Neural cell (in vitro differentiated cells): ENCODE measurements at regions not wholly inside any gene's neighbourhood (a gene's known extent, or its start where the extent isn't known, plus 50 kb on each side); places are given as distances from the start of the nearest gene placed in this dataset.

Experiments
- H2AFZ ChIP-seq: fragments of 200-600, 300-800 bp; sonication (generic), shearing (Covaris generic); 2 replicates; pipeline ENCODE4 v1.6.0; 2014; ENCODE audit warnings: low read depth, mild to moderate bottlenecking, antibody characterized with exemption, low read length, moderate library complexity
- H3F3A ChIP-seq: fragments of 200-600 bp; shearing (Covaris generic); 2 replicates; pipeline ENCODE4 v1.6.1; 2016; ENCODE audit warnings: mild to moderate bottlenecking, moderate library complexity, mixed read lengths, antibody characterized with exemption, low read length; ENCODE audit not compliant: insufficient read depth, poor library complexity, severe bottlenecking
- H3K27ac ChIP-seq: fragments of 200-600, 300-800 bp; sonication (generic), shearing (Covaris generic); 2 replicates; pipeline ENCODE4 v1.5.1; 2014; ENCODE audit warnings: mild to moderate bottlenecking, low read length, moderate library complexity
- H3K27me3 ChIP-seq: fragments of 300-800, 200-600 bp; sonication (generic), shearing (Covaris generic); 2 replicates; pipeline ENCODE4 v1.6.0; 2014; ENCODE audit warnings: mild to moderate bottlenecking, low read depth, low read length, moderate library complexity; ENCODE audit not compliant: insufficient read depth
- H3K36me3 ChIP-seq: fragments of 300-800, 200-600 bp; sonication (generic), shearing (Covaris generic); 2 replicates; pipeline ENCODE4 v1.5.1; 2014; ENCODE audit warnings: mild to moderate bottlenecking, antibody characterized with exemption, low read length, moderate library complexity; ENCODE audit not compliant: insufficient read depth
- H3K4me2 ChIP-seq: fragments of 300-800, 200-600 bp; sonication (generic), shearing (Covaris generic); 2 replicates; pipeline ENCODE4 v1.6.0; 2014; ENCODE audit warnings: mild to moderate bottlenecking, low read length
- H3K4me3 ChIP-seq: fragments of 300-800, 200-600 bp; sonication (generic), shearing (Covaris generic); 2 replicates; pipeline ENCODE4 v1.5.1; 2014; ENCODE audit warnings: mild to moderate bottlenecking, low read length, moderate library complexity
- H3K79me2 ChIP-seq: fragments of 200-600 bp; shearing (Covaris generic); replicated peaks from 2 replicates; pipeline ENCODE4 v1.6.0; 2014; ENCODE audit warnings: mild to moderate bottlenecking, low read length, moderate library complexity; ENCODE audit not compliant: insufficient read depth
- H3K9ac ChIP-seq: fragments of 300-800, 200-600 bp; sonication (generic), shearing (Covaris generic); 2 replicates; pipeline ENCODE4 v1.6.1; 2016; ENCODE audit warnings: mild to moderate bottlenecking, low read length, mixed read lengths
- H3K9me2 ChIP-seq: fragments of 200-600 bp; shearing (Covaris generic); 2 replicates; pipeline ENCODE4 v1.6.1; 2016; ENCODE audit warnings: mild to moderate bottlenecking, low read length, mixed read lengths; ENCODE audit not compliant: insufficient read depth
- H3K9me3 ChIP-seq: fragments of 200-600, 300-800 bp; sonication (generic), shearing (Covaris generic); 2 replicates; pipeline ENCODE4 v1.6.1; 2016; ENCODE audit warnings: mild to moderate bottlenecking, mixed run types, low read length, moderate library complexity, mixed read lengths
- H4K20me1 ChIP-seq: fragments of 200-600 bp; shearing (Covaris generic); 2 replicates; pipeline ENCODE4 v1.6.1; 2016; ENCODE audit warnings: mild to moderate bottlenecking, mixed run types; ENCODE audit not compliant: insufficient read depth
- CTCF ChIP-seq: fragments of 450-650 bp; IDR thresholded peaks from 2 replicates; pipeline ENCODE4 v1.5.1; 2014; ENCODE audit warnings: antibody characterized with exemption, mild to moderate bottlenecking, moderate library complexity; ENCODE audit not compliant: poor library complexity, severe bottlenecking
- EP300 ChIP-seq: fragments of 450-650 bp; conservative IDR thresholded peaks from 2 replicates; pipeline ENCODE4 v1.6.1; 2014; ENCODE audit warnings: antibody characterized with exemption, mild to moderate bottlenecking, moderate library complexity; ENCODE audit not compliant: poor library complexity, severe bottlenecking
- EZH2 ChIP-seq: fragments of 200-600, 300-800 bp; shearing (Covaris generic), sonication (generic); IDR thresholded peaks from 2 replicates; pipeline ENCODE4 v1.6.1; 2014; ENCODE audit warnings: antibody characterized with exemption, low read length, borderline replicate concordance, mild to moderate bottlenecking; ENCODE audit not compliant: insufficient read depth, poor library complexity, severe bottlenecking
- MXI1 ChIP-seq: fragments of 450-650 bp; conservative IDR thresholded peaks from 2 replicates; pipeline ENCODE4 v1.6.1; 2014; ENCODE audit warnings: antibody characterized with exemption, mild to moderate bottlenecking; ENCODE audit not compliant: poor library complexity, severe bottlenecking
- POLR2AphosphoS5 ChIP-seq: IDR thresholded peaks from 2 replicates; pipeline ENCODE4 v1.6.1; 2012
- RAD21 ChIP-seq: fragments of 450-650 bp; conservative IDR thresholded peaks from 2 replicates; pipeline ENCODE4 v1.6.1; 2014; ENCODE audit warnings: antibody characterized with exemption, mild to moderate bottlenecking, moderate library complexity
- REST ChIP-seq: IDR thresholded peaks from 2 replicates; pipeline ENCODE4 v1.6.1; 2012; ENCODE audit warnings: borderline replicate concordance
- SMC3 ChIP-seq: fragments of 450-650 bp; conservative IDR thresholded peaks from 2 replicates; pipeline ENCODE4 v1.6.1; 2014; ENCODE audit warnings: antibody characterized with exemption, mild to moderate bottlenecking, moderate library complexity; ENCODE audit not compliant: poor library complexity
- TAF1 ChIP-seq: IDR thresholded peaks from 2 replicates; pipeline ENCODE4 v1.6.1; 2012; ENCODE audit warnings: low read depth

GRCh38 chr6:24995270-24995669 is 59.5 kb upstream of the RIPOR2 start:
- H3K79me2 ChIP-seq: no peaks in the 10 kb centered on the region
- H3K36me3 ChIP-seq: no peaks in the 10 kb centered on the region
- no peak for TF ChIP-seq POLR2AphosphoS5
- no peak overlapping the region for H2AFZ ChIP-seq
- no peak overlapping the region for H3K27ac ChIP-seq
- no peaks in the 10 kb centered on the region for H3F3A ChIP-seq
- H3K4me2 ChIP-seq: no peak overlapping the region
- no peaks in the 10 kb centered on the region for H4K20me1 ChIP-seq
- no peak overlapping the region for H3K9ac ChIP-seq
- no peak overlapping the region for H3K4me3 ChIP-seq
- H3K27me3 ChIP-seq: no peaks in the 10 kb centered on the region
- no peaks in the 10 kb centered on the region for H3K9me2 ChIP-seq
- H3K9me3 ChIP-seq: no peaks in the 10 kb centered on the region

GRCh38 chr6:24996269-24996836 is 60.6 kb upstream of the RIPOR2 start:
- no peaks in the 10 kb centered on the region for H3K79me2 ChIP-seq
- no peak overlapping the region for H3K27ac ChIP-seq
- H2AFZ ChIP-seq: no peak overlapping the region
- no peaks in the 10 kb centered on the region for H3K36me3 ChIP-seq
- H3K9me3 ChIP-seq: no peaks in the 10 kb centered on the region
- no peaks in the 10 kb centered on the region for H4K20me1 ChIP-seq
- H3K9ac ChIP-seq: no peak overlapping the region
- no peak overlapping the region for H3K4me3 ChIP-seq
- no peaks in the 10 kb centered on the region for H3F3A ChIP-seq
- no peak for TF ChIP-seq REST
- no peak for TF ChIP-seq EZH2
- no peak for TF ChIP-seq SMC3
- no peak for TF ChIP-seq TAF1
- no peak for TF ChIP-seq MXI1
- TF ChIP-seq EP300: no peak
- TF ChIP-seq CTCF: no peak
- no peak for TF ChIP-seq RAD21
- TF ChIP-seq POLR2AphosphoS5: no peak
- no peaks in the 10 kb centered on the region for H3K27me3 ChIP-seq
- H3K9me2 ChIP-seq: no peaks in the 10 kb centered on the region
- H3K4me2 ChIP-seq: no peak overlapping the region

GRCh38 chr6:24997231-24997630 is 61.5 kb upstream of the RIPOR2 start:
- Histone ChIP-seq H3K36me3 (no peaks in the 10 kb centered on the region), H3F3A (no peaks in the 10 kb centered on the region), H2AFZ (no peak overlapping the region), H3K4me3 (no peak overlapping the region), H3K27ac (no peak overlapping the region), H3K9me2 (no peaks in the 10 kb centered on the region), H3K9ac (no peak overlapping the region), H3K27me3 (no peaks in the 10 kb centered on the region), H3K79me2 (no peaks in the 10 kb centered on the region), H3K9me3 (no peaks in the 10 kb centered on the region), H3K4me2 (no peak overlapping the region), H4K20me1 (no peaks in the 10 kb centered on the region)
- TF ChIP-seq REST (no peak), RAD21 (no peak), EZH2 (no peak), SMC3 (no peak), POLR2AphosphoS5 (no peak)
